B cell (primary cell): ENCODE measurements at regions not wholly inside any gene's neighbourhood (a gene's known extent, or its start where the extent isn't known, plus 50 kb on each side); places are given as distances from the start of the nearest gene placed in this dataset.

ENCODE experiments used
- CTCF ChIP-seq: fragments of 200-600 bp; IDR thresholded peaks from one replicate; pipeline ENCODE4 v1.8.0; 2022; ENCODE audit warnings: antibody characterized with exemption, mild to moderate bottlenecking
- EZH2 ChIP-seq: IDR thresholded peaks from 2 replicates; pipeline ENCODE4 v1.6.1; 2012; ENCODE audit warnings: borderline replicate concordance, low read depth, mild to moderate bottlenecking, moderate library complexity, low read length; ENCODE audit not compliant: insufficient read depth, poor library complexity, severe bottlenecking

- no peak for TF ChIP-seq CTCF
- no peak for TF ChIP-seq EZH2
Measured at GRCh38 chr6:113434641-113435040, 422.5 kb upstream of the MARCKS start.
